Spleen (tissue), 11 donors: ENCODE measurements at regions not wholly inside any gene's neighbourhood (a gene's known extent, or its start where the extent isn't known, plus 50 kb on each side); places are given as distances from the start of the nearest gene placed in this dataset.

Experiments used
- DNase-seq: peaks from one replicate; pipeline ENCODE4 v3.0.0-alpha.2; 2020
- H3K27ac ChIP-seq, 8 donors: fragments of 200-600 bp; sonication (generic) in 7 of 8; 1 replicate in 4 of 8; 2 replicates in 4 of 8; pipeline versions ENCODE4 v1.5.0 to v1.8.0; 2016 to 2021; ENCODE audit warnings: inconsistent platforms in 4 of 8, mild to moderate bottlenecking in 4 of 8, moderate library complexity in 1 of 8
- H3K27me3 ChIP-seq, 7 donors: fragments of 200-600 bp; sonication (generic) in 6 of 7; replicated peaks in 1 of 7; 1 replicate in 4 of 7; 2 replicates in 3 of 7; pipeline versions ENCODE4 v1.5.0 to v1.8.0; 2016 to 2021; ENCODE audit warnings: inconsistent platforms in 3 of 7, mild to moderate bottlenecking in 1 of 7
- H3K36me3 ChIP-seq, 6 donors: fragments of 200-600 bp; sonication (generic) in 5 of 6; 1 replicate in 4 of 6; 2 replicates in 2 of 6; pipeline versions ENCODE4 v1.5.0 to v1.8.0; 2016 to 2021; ENCODE audit warnings: inconsistent platforms in 2 of 6
- H3K4me1 ChIP-seq, 6 donors: fragments of 200-600 bp; sonication (generic) in 5 of 6; 1 replicate in 3 of 6; 2 replicates in 3 of 6; pipeline versions ENCODE4 v1.5.0 to v1.8.0; 2016 to 2021; ENCODE audit warnings: inconsistent platforms in 3 of 6
- H3K4me3 ChIP-seq, 8 donors: fragments of 200-600 bp; sonication (generic) in 7 of 8; 1 replicate in 4 of 8; 2 replicates in 4 of 8; pipeline versions ENCODE4 v1.5.0 to v1.8.0; 2016 to 2021; ENCODE audit warnings: inconsistent platforms in 4 of 8, mild to moderate bottlenecking in 4 of 8, moderate library complexity in 2 of 8
- H3K9me3 ChIP-seq, 8 donors: fragments of 200-600 bp; sonication (generic) in 7 of 8; 1 replicate in 4 of 8; 2 replicates in 4 of 8; pipeline versions ENCODE4 v1.5.0 to v1.8.0; 2016 to 2021; ENCODE audit warnings: inconsistent platforms in 4 of 8
- POLR2A ChIP-seq, 3 donors: fragments of 450-650 bp; IDR thresholded peaks; one replicate each; pipeline ENCODE4 v1.5.1; 2017; ENCODE audit warnings: antibody characterized with exemption in 3 of 3, mild to moderate bottlenecking in 1 of 3
- POLR2AphosphoS5 ChIP-seq, 3 donors: sonication (generic); formaldehyde crosslinking; IDR thresholded peaks; one replicate each; pipeline ENCODE4 v1.5.1; 2017; ENCODE audit warnings: antibody characterized with exemption in 3 of 3
- WGBS, 5 donors: extraction: QIAGEN DNeasy Blood & Tissue Kit in 3 of 5; methylation state at CpG; one replicate each; pipeline versions ENCODE4 v1.1.5 to v1.1.7; 2013 to 2018; 5-methylcytosine and 5-hydroxymethylcytosine counted together
- intact Hi-C: fragments of 100-400 bp; cut with DNase I; formaldehyde crosslinking; loops from one replicate; pipeline ENCODE4 v1.15.0; 2023; ENCODE audit warnings: low total_unique reads
- TF ChIP-seq, protein P1 (sequence below), 11 experiments: fragments of 200-600 bp in 7 of 11; fragments of 450-650 bp in 4 of 11; sonication (generic) in 4 of 11; IDR thresholded peaks in 8 of 11; conservative IDR thresholded peaks in 3 of 11; 1 replicate in 7 of 11; 2 replicates in 4 of 11; pipeline versions ENCODE4 v1.4.0 to v1.8.0; 2016 to 2021; ENCODE audit warnings: antibody characterized with exemption in 11 of 11, inconsistent platforms in 4 of 11, mild to moderate bottlenecking in 1 of 11
- donor health status: healthy with polysubstance abuse.
- donor health status: DM: no; HTN: no; CAD: no; lungs with moderate emphysema.
- donor health status: DM: no; HTN: no; CAD: no.
- donor health status: Bipolar disorder and iron deficiency.
- donor health status: healthy.
- donor health status: DM: no; HTN: no; CAD: no.
- donor health status: DM: yes; HTN: yes; CAD: no.

DNA sequence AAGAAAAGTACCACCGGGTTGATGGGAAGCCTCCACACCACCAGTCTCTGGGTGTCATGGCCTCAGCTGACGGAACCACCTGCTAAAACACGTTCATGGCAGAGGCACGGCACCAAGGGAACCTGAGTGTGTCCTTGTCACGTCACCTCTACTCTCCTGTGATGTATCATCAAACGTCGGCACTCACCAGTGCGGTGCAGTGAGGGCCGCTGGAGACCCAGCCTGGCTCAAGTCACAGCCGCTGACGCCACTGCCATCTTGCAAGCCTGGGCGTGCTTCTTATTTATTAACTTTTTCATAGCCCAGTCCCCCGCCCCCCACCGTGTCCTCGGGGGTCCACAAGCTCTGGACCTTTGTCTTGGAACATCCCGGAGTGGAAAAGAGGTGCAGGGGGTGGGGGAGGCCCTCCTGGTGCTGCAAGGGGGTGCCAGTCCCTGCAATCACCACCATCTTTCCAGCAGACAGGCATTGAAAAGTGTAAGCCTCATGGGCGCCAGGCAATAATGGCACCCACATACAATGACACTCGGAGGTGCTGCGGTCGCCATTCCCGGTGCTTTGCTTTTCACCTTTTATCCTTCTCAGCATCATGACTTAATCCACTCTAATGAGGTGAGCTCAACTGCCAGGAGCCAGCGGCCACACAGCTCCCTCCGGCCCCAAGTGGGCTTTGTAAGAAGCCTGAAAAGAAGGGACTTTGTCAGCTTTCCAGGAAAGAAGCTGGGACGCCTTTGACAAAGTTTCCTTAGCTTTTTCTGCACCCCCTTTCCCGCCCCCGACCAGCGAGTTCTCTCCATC is 202.3 kb upstream of the IRX1 start:
- Histone ChIP-seq H3K27ac (no peak overlapping the region), H3K4me1 (no peaks in the 10 kb centered on the region), H3K27me3 (peaks cover 0 to 8% (median 0%) of the 10 kb centered on the region in 7 donors), H3K9me3 (peaks cover 0 to 20% (median 2%) of the 10 kb centered on the region in 8 donors), H3K36me3 (no peaks in the 10 kb centered on the region), H3K4me3 (no peak overlapping the region)
- 80 to 88% (median 83%) methylated on average over 27 of the region's 27 CpGs for WGBS, 5 donors
- DNase-seq = no peak
- TF ChIP-seq POLR2A (IDR thresholded peaks at IDR 0.05) (no peak), POLR2AphosphoS5 (IDR thresholded peaks at IDR 0.05) (no peak)
- TF ChIP-seq, protein P1, sequence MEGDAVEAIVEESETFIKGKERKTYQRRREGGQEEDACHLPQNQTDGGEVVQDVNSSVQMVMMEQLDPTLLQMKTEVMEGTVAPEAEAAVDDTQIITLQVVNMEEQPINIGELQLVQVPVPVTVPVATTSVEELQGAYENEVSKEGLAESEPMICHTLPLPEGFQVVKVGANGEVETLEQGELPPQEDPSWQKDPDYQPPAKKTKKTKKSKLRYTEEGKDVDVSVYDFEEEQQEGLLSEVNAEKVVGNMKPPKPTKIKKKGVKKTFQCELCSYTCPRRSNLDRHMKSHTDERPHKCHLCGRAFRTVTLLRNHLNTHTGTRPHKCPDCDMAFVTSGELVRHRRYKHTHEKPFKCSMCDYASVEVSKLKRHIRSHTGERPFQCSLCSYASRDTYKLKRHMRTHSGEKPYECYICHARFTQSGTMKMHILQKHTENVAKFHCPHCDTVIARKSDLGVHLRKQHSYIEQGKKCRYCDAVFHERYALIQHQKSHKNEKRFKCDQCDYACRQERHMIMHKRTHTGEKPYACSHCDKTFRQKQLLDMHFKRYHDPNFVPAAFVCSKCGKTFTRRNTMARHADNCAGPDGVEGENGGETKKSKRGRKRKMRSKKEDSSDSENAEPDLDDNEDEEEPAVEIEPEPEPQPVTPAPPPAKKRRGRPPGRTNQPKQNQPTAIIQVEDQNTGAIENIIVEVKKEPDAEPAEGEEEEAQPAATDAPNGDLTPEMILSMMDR (IDR thresholded peaks at IDR 0.05 in 8 of 11, conservative IDR thresholded peaks at IDR 0.05 in 3 of 11) = no peak
- intact Hi-C loops = no loop called here

DNA sequence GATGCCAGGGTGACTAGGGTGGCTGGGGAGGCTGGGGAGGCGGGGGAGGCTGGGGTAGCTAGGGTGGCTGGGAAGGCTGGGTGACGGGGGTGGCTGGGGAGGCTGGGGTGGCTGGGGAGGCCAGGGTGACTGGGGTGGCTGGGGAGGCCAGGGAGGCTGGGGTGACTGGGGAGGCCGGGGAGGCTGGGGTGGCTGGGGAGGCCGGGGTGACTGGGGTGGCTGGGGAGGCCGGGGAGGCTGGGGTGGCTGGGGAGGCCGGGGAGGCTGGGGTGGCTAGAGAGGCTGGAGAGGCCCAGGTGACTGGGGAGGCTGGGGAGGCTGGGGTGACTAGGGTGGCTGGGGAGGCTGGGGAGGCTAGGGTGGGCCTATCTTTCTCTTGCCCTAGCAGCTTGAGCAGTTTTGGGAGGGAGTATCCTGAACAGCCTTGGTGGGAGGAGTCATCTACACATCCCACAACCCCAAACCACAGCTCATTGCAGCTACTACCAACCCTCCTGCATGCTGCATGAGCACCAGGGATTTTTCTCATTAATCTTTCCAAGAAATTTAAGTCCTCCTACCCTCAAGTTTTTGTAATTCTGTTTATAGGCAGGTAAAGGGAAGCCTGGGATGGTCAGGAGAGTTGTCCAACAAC is 203.2 kb upstream of the IRX1 start:
- DNase-seq = no peak
- Histone ChIP-seq H3K27ac (no peak overlapping the region), H3K27me3 (peaks cover 0 to 8% (median 0%) of the 10 kb centered on the region in 7 donors), H3K4me3 (no peak overlapping the region), H3K36me3 (no peaks in the 10 kb centered on the region), H3K4me1 (no peaks in the 10 kb centered on the region), H3K9me3 (peaks cover 0 to 16% (median 0%) of the 10 kb centered on the region in 8 donors)
- TF ChIP-seq, protein P1 (IDR thresholded peaks at IDR 0.05 in 8 of 11, conservative IDR thresholded peaks at IDR 0.05 in 3 of 11) = no peak
- no peak for TF ChIP-seq POLR2A (IDR thresholded peaks at IDR 0.05)
- no peak for TF ChIP-seq POLR2AphosphoS5 (IDR thresholded peaks at IDR 0.05)
- WGBS, 5 donors = 75 to 97% (median 83%) methylated on average over 4 to 6 of the region's 6 CpGs
- intact Hi-C loops = no loop called here

DNA sequence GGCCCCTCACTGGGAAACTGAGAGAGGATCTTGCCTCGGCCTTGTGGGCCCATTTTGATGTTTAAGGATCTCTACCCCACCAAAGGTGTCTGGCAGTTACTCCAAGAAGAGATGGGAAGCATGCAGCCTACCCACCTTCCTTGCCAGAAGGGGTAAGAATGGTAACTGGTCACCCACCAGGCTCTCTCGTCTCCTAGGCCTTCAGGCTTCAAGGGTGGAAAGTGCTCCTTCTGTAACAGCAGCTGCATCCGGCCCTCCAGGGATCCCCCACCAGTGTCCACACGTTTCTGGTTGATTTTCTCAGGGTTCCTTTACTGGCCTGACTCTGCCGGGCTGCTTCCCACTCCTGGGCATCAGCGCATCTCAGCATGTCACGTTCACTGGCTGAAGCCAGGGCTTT is 204.4 kb upstream of the IRX1 start:
- peaks cover 0 to 15% (median 0%) of the 10 kb centered on the region in 8 donors for H3K9me3 ChIP-seq
- no peak for TF ChIP-seq POLR2AphosphoS5 (IDR thresholded peaks at IDR 0.05)
- TF ChIP-seq, protein P1 (IDR thresholded peaks at IDR 0.05 in 8 of 11, conservative IDR thresholded peaks at IDR 0.05 in 3 of 11) = no peak
- no peak for TF ChIP-seq POLR2A (IDR thresholded peaks at IDR 0.05)
- DNase-seq = no peak
- no peak overlapping the region for H3K4me3 ChIP-seq
- H3K4me1 ChIP-seq = no peaks in the 10 kb centered on the region
- H3K27ac ChIP-seq = no peak overlapping the region
- intact Hi-C loops = no loop called here
- H3K27me3 ChIP-seq = peaks cover 0 to 8% (median 0%) of the 10 kb centered on the region in 7 donors
- H3K36me3 ChIP-seq = no peaks in the 10 kb centered on the region
- 70 to 81% (median 76%) methylated on average over 7 of the region's 7 CpGs for WGBS, 5 donors

DNA sequence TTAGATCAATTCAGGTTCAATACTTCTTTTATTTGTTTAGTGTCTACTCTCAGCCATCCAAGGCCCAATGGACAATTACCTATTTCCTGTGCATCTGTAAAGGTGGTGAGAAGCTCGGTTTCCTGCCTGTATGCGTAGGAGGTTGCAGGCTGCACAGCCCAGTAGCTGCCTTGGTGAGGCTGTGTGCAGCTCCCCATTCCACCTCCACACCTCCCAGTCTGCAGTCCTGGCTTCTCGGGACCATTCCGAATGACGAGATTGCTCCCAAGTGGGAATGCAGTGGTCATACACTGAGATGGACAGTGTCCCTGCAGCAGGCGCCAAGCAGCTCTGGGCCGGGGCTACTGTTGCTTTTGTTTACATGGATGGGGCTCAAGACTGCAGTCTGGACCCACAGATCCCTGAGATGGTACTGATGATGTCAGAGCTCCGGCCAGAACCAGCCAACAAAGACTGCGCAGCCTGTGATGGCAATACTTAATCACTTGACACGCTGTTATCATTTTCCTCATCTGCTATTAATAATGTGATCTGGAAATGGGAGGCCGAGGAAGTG is 206.1 kb upstream of the IRX1 start:
- H3K4me1 ChIP-seq = no peaks in the 10 kb centered on the region
- peaks cover 0 to 16% (median under 1%) of the 10 kb centered on the region in 8 donors for H3K9me3 ChIP-seq
- 70 to 81% (median 73%) methylated on average over 10 to 11 of the region's 11 CpGs for WGBS, 5 donors
- intact Hi-C loops = no loop called here
- DNase-seq = no peak
- TF ChIP-seq, protein P1 (IDR thresholded peaks at IDR 0.05 in 8 of 11, conservative IDR thresholded peaks at IDR 0.05 in 3 of 11) = no peak
- no peak for TF ChIP-seq POLR2A (IDR thresholded peaks at IDR 0.05)
- no peak for TF ChIP-seq POLR2AphosphoS5 (IDR thresholded peaks at IDR 0.05)
- no peaks in the 10 kb centered on the region for H3K36me3 ChIP-seq
- peaks cover 0 to 8% (median 0%) of the 10 kb centered on the region in 7 donors for H3K27me3 ChIP-seq
- H3K27ac ChIP-seq = no peak overlapping the region
- no peak overlapping the region for H3K4me3 ChIP-seq
